ENCODE measurements at regions not wholly inside any gene's neighbourhood (a gene's known extent, or its start where the extent isn't known, plus 50 kb on each side); places are given as distances from the start of the nearest gene placed in this dataset.

- Histone ChIP-seq H3K4me1 (ENCODE audit: insufficient read depth, low read length) (no peaks in the 10 kb centered on the region), H2AFZ (ENCODE audit: low read length) (no peak overlapping the region), H3K9ac (ENCODE audit: low read length) (no peak overlapping the region), H3K9me2 (replicated peaks; ENCODE audit: low read length) (no peaks in the 10 kb centered on the region), H3K27ac (ENCODE audit: low read length) (no peak overlapping the region), H3K79me2 (ENCODE audit: low read length) (no peaks in the 10 kb centered on the region), H3K4me3 (ENCODE audit: low read length) (no peak overlapping the region), H3K4me2 (ENCODE audit: low read length) (no peak overlapping the region), H4K20me1 (ENCODE audit: low read length) (no peaks in the 10 kb centered on the region), H3F3A (ENCODE audit: low read length, unreplicated experiment) (no peaks in the 10 kb centered on the region), H3K9me3 (ENCODE audit: low read length) (no peaks in the 10 kb centered on the region), H3K27me3 (ENCODE audit: low read length) (no peaks in the 10 kb centered on the region), H3K36me3 (ENCODE audit: low read depth, low read length) (no peaks in the 10 kb centered on the region)
- BruUV-seq (replicated peaks), result no TSS peak
- intact Hi-C loops (cut with micrococcal nuclease), result no loop called here
- POLR2A ChIA-PET (ENCODE audit: unreplicated experiment), result no interaction called here
- CTCF ChIA-PET, result no interaction called here
- DNase-seq (no peak), ATAC-seq (no peak)
- TF ChIP-seq CTCF (conservative IDR thresholded peaks at IDR 0.05; ENCODE audit: low read depth, low read length), result no peak
Measured at GRCh38 chr4:14059006-14059405, 431.5 kb upstream of the BOD1L1 start.

- DNase-seq, result no peak
- CTCF ChIA-PET, result no interaction called here
Measured at GRCh38 chr4:14064984-14065383, 437.5 kb upstream of the BOD1L1 start.

GRCh38 chr4:14065406-14065805 lies 437.9 kb upstream of the BOD1L1 start:
- Histone ChIP-seq H4K20me1 (ENCODE audit: low read length) (no peaks in the 10 kb centered on the region), H3F3A (ENCODE audit: low read length, unreplicated experiment) (no peaks in the 10 kb centered on the region), H3K27me3 (ENCODE audit: low read length) (no peaks in the 10 kb centered on the region), H3K9me2 (replicated peaks; ENCODE audit: low read length) (no peaks in the 10 kb centered on the region), H2AFZ (ENCODE audit: low read length) (no peak overlapping the region), H3K9ac (ENCODE audit: low read length) (no peak overlapping the region), H3K4me2 (ENCODE audit: low read length) (no peak overlapping the region), H3K27ac (ENCODE audit: low read length) (no peak overlapping the region), H3K4me3 (ENCODE audit: low read length) (no peak overlapping the region), H3K79me2 (ENCODE audit: low read length) (no peaks in the 10 kb centered on the region), H3K9me3 (ENCODE audit: low read length) (no peaks in the 10 kb centered on the region), H3K4me1 (ENCODE audit: insufficient read depth, low read length) (no peaks in the 10 kb centered on the region), H3K36me3 (ENCODE audit: low read depth, low read length) (no peaks in the 10 kb centered on the region)
- intact Hi-C loops (cut with micrococcal nuclease), result no loop called here
- no peak for ATAC-seq
- CTCF ChIA-PET, result no interaction called here
- TF ChIP-seq EZH2phosphoT487 (IDR thresholded peaks at IDR 0.05; ENCODE audit: borderline replicate concordance, low read length) (no peak), CTCF (conservative IDR thresholded peaks at IDR 0.05; ENCODE audit: low read depth, low read length) (no peak), EZH2 (IDR thresholded peaks at IDR 0.05; ENCODE audit: low read length, unreplicated experiment) (no peak)
- no peak for DNase-seq
- POLR2A ChIA-PET (ENCODE audit: unreplicated experiment), result no interaction called here
- no TSS peak for BruUV-seq (replicated peaks)

More at GRCh38 chr4:14064984-14065383, 437.5 kb upstream of the BOD1L1 start:
- no peaks in the 10 kb centered on the region for H3K27me3 ChIP-seq (ENCODE audit: low read length)
- no peak for ATAC-seq
- H3K79me2 ChIP-seq (ENCODE audit: low read length), result no peaks in the 10 kb centered on the region
- intact Hi-C loops (cut with micrococcal nuclease), result no loop called here
- H3F3A ChIP-seq (ENCODE audit: low read length, unreplicated experiment), result no peaks in the 10 kb centered on the region
- H4K20me1 ChIP-seq (ENCODE audit: low read length), result no peaks in the 10 kb centered on the region
- no peaks in the 10 kb centered on the region for H3K36me3 ChIP-seq (ENCODE audit: low read depth, low read length)
- H2AFZ ChIP-seq (ENCODE audit: low read length), result no peak overlapping the region
- TF ChIP-seq EZH2 (IDR thresholded peaks at IDR 0.05; ENCODE audit: low read length, unreplicated experiment) (no peak), CTCF (conservative IDR thresholded peaks at IDR 0.05; ENCODE audit: low read depth, low read length) (no peak), EZH2phosphoT487 (IDR thresholded peaks at IDR 0.05; ENCODE audit: borderline replicate concordance, low read length) (no peak)
- no peaks in the 10 kb centered on the region for H3K9me3 ChIP-seq (ENCODE audit: low read length)
- H3K9me2 ChIP-seq (replicated peaks; ENCODE audit: low read length), result no peaks in the 10 kb centered on the region
- H3K27ac ChIP-seq (ENCODE audit: low read length), result no peak overlapping the region
- H3K4me2 ChIP-seq (ENCODE audit: low read length), result no peak overlapping the region
- POLR2A ChIA-PET (ENCODE audit: unreplicated experiment), result no interaction called here
- H3K4me3 ChIP-seq (ENCODE audit: low read length), result no peak overlapping the region
- no peaks in the 10 kb centered on the region for H3K4me1 ChIP-seq (ENCODE audit: insufficient read depth, low read length)
- no peak overlapping the region for H3K9ac ChIP-seq (ENCODE audit: low read length)
- no TSS peak for BruUV-seq (replicated peaks)
